HCT116 (cell line): ENCODE measurements at regions not wholly inside any gene's neighbourhood (a gene's known extent, or its start where the extent isn't known, plus 50 kb on each side); places are given as distances from the start of the nearest gene placed in this dataset.

Experiments used
- ATAC-seq: fragments of 200-7000 bp; cut with Tn5 transposase; 2 replicates; pipeline ENCODE4 v1.9.1; 2020; ENCODE audit warnings: mild to moderate bottlenecking, moderate library complexity
- BruUV-seq: library from RNA; stranded (reverse); fragments of 400-500 nt; replicated peaks from 2 replicates; lab custom pipeline; 2021; lab: Mats Ljungman, UMichigan
- CTCF ChIA-PET: fragments of 300-600 bp; sonication (Branson Sonifier 250); formaldehyde crosslinking; loops from one replicate; lab custom pipeline; 2021; ENCODE audit warnings: antibody characterized with exemption; lab: Charles Lee
- POLR2A ChIA-PET: fragments of 300-600, 350-600 bp; sonication (Branson Sonifier 250); formaldehyde crosslinking; loops from one replicate; lab custom pipeline; 2021; ENCODE audit warnings: antibody characterized with exemption; lab: Charles Lee
- RAD21 ChIA-PET, 2 experiments: fragments of 300-600 bp; sonication (Branson Sonifier 250); formaldehyde crosslinking; loops; one replicate each; lab custom pipeline; 2023; ENCODE audit warnings: low total read pairs in 2 of 2; ENCODE audit not compliant: uncharacterized antibody in 2 of 2, unreplicated experiment in 2 of 2, low non-redundant PET in 1 of 2; lab: Charles Lee
- DNase-seq: peaks from one replicate; pipeline ENCODE4 v3.0.0-alpha.2; 2010; ENCODE audit warnings: low read depth, low spot score
- H2AFZ ChIP-seq: fragments of 200-600 bp; shearing (Covaris generic), sonication (generic); 2 replicates; pipeline ENCODE4 v1.6.1; 2017; ENCODE audit warnings: low read depth, mixed run types, mixed read lengths, antibody characterized with exemption, low read length; ENCODE audit not compliant: poor library complexity, severe bottlenecking
- H3K27ac ChIP-seq: 2 replicates; pipeline ENCODE4 v1.5.1; 2012; ENCODE audit warnings: low read depth, low read length
- H3K27me3 ChIP-seq: fragments of 200-600 bp; sonication (generic); 2 replicates; pipeline ENCODE4 v1.6.1; 2016; ENCODE audit warnings: mixed run types, low read length, mixed read lengths; ENCODE audit not compliant: insufficient read depth
- H3K36me3 ChIP-seq, 2 experiments: fragments of 200-500 bp in 1 of 2; fragments of 200-600 bp in 1 of 2; sonication (Bioruptor generic) in 1 of 2; sonication (generic) in 1 of 2; 2 replicates each; pipeline versions ENCODE4 v1.5.1 to v1.6.1; 2014 to 2016; ENCODE audit warnings: low read length in 2 of 2, inconsistent platforms in 1 of 2, mixed read lengths in 1 of 2, mixed run types in 1 of 2; ENCODE audit not compliant: insufficient read depth in 2 of 2, control insufficient read depth in 1 of 2
- H3K4me1 ChIP-seq, 2 experiments: fragments of 200-600 bp in 1 of 2; sonication (generic) in 1 of 2; 2 replicates each; pipeline versions ENCODE4 v1.5.1 to v1.6.1; 2012 to 2017; ENCODE audit warnings: low read length in 2 of 2, inconsistent platforms in 1 of 2, mild to moderate bottlenecking in 1 of 2, mixed read lengths in 1 of 2, mixed run types in 1 of 2, moderate library complexity in 1 of 2; ENCODE audit not compliant: insufficient read depth in 2 of 2, control insufficient read depth in 1 of 2
- H3K4me2 ChIP-seq: fragments of 200-600 bp; sonication (generic); 2 replicates; pipeline ENCODE4 v1.6.1; 2017; ENCODE audit warnings: mixed run types, low read length, mixed read lengths
- H3K4me3 ChIP-seq, 2 experiments: fragments of 200-600 bp in 1 of 2; sonication (generic) in 1 of 2; replicated peaks in 1 of 2; 2 replicates each; pipeline ENCODE4 v1.5.1; 2011 to 2016; ENCODE audit warnings: low read length in 2 of 2, control low read depth in 1 of 2, low read depth in 1 of 2, mild to moderate bottlenecking in 1 of 2, mixed read lengths in 1 of 2, mixed run types in 1 of 2
- H3K79me2 ChIP-seq: fragments of 200-600 bp; sonication (generic); 2 replicates; pipeline ENCODE4 v1.6.1; 2017; ENCODE audit warnings: mild to moderate bottlenecking, mixed run types, low read length, moderate library complexity, mixed read lengths; ENCODE audit not compliant: insufficient read depth
- H3K9ac ChIP-seq: fragments of 200-600 bp; sonication (generic); 2 replicates; pipeline ENCODE4 v1.6.1; 2016; ENCODE audit warnings: low read length, mixed read lengths
- H3K9me2 ChIP-seq: fragments of 200-600 bp; sonication (generic), shearing (Covaris generic); 2 replicates; pipeline ENCODE4 v1.6.1; 2017; ENCODE audit warnings: mixed run types, mild to moderate bottlenecking, moderate library complexity; ENCODE audit not compliant: insufficient read depth
- H3K9me3 ChIP-seq, 2 experiments: fragments of 200-500 bp in 1 of 2; fragments of 200-600 bp in 1 of 2; sonication (Bioruptor generic) in 1 of 2; sonication (generic) in 1 of 2; 2 replicates each; pipeline ENCODE4 v1.6.1; 2014 to 2017; ENCODE audit warnings: low read length in 2 of 2, mixed read lengths in 2 of 2, inconsistent platforms in 1 of 2, low read depth in 1 of 2, mild to moderate bottlenecking in 1 of 2, mixed run types in 1 of 2, moderate library complexity in 1 of 2; ENCODE audit not compliant: control insufficient read depth in 1 of 2, insufficient read depth in 1 of 2
- H4K20me1 ChIP-seq: fragments of 200-600 bp; sonication (generic), shearing (Covaris generic); 2 replicates; pipeline ENCODE4 v1.6.1; 2017; ENCODE audit warnings: mixed run types, mild to moderate bottlenecking, moderate library complexity; ENCODE audit not compliant: insufficient read depth
- CBX3 ChIP-seq: IDR thresholded peaks from 2 replicates; pipeline ENCODE4 v1.6.1; 2012; ENCODE audit warnings: low read depth
- EGR1 ChIP-seq: IDR thresholded peaks from 2 replicates; pipeline ENCODE4 v1.6.1; 2012; ENCODE audit warnings: low read depth
- EZH2 ChIP-seq: fragments of 200-600 bp; sonication (generic); IDR thresholded peaks from 2 replicates; pipeline ENCODE4 v1.6.1; 2017; ENCODE audit warnings: antibody characterized with exemption, mixed run types
- EZH2phosphoT487 ChIP-seq: fragments of 200-600 bp; IDR thresholded peaks from 2 replicates; pipeline ENCODE4 v1.6.1; 2018; ENCODE audit warnings: antibody characterized with exemption, borderline replicate concordance
- FOSL1 ChIP-seq: IDR thresholded peaks from 2 replicates; pipeline ENCODE4 v1.6.1; 2012; ENCODE audit warnings: low read depth
- SIN3A ChIP-seq: IDR thresholded peaks from 2 replicates; pipeline ENCODE4 v1.6.1; 2012; ENCODE audit warnings: low read depth
- ZNF274 ChIP-seq: fragments of 200-500 bp; sonication (Bioruptor generic); IDR thresholded peaks from 2 replicates; pipeline ENCODE4 v1.6.1; 2014; ENCODE audit warnings: mild to moderate bottlenecking, low read depth, low read length, inconsistent platforms
- intact Hi-C: fragments of 100-400 bp; cut with micrococcal nuclease; formaldehyde crosslinking; loops from 2 replicates; pipeline ENCODE4 v1.10.0; 2022
- TF ChIP-seq, protein P1 (sequence below): IDR thresholded peaks from 2 replicates; pipeline ENCODE4 v1.6.1; 2012
- TF ChIP-seq, protein P2 (sequence below): IDR thresholded peaks from 2 replicates; pipeline ENCODE4 v1.6.1; 2012; ENCODE audit warnings: low read depth

DNA sequence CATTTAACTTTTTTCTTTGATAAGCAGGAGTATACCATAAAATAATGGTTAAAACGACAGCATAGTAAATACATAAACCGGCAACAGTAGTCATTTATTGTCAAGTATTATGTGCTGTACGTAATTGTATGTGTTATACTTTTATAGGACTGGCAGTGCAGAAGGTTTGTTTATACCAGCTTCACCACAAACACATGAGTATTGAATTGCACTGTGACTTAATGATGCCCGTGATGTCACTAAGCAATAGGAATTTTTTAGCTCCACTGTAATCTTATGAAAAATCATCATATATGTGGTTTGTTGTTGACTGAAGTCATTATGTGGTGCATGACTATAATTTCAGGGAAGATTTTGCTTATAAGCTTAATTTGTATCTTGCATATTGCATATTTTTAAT lies 424.6 kb downstream of the PABPC4L start:
- TF ChIP-seq, protein P1, sequence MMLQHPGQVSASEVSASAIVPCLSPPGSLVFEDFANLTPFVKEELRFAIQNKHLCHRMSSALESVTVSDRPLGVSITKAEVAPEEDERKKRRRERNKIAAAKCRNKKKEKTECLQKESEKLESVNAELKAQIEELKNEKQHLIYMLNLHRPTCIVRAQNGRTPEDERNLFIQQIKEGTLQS, result no peak
- H3K4me3 ChIP-seq, result no peak overlapping the region
- H3K4me1 ChIP-seq, result no peaks in the 10 kb centered on the region
- no peaks in the 10 kb centered on the region for H3K27me3 ChIP-seq
- H4K20me1 ChIP-seq, result no peaks in the 10 kb centered on the region
- ChIA-PET CTCF (no interaction called here), POLR2A (no interaction called here), RAD21 (no interaction called here)
- H3K9me2 ChIP-seq, result no peaks in the 10 kb centered on the region
- H3K36me3 ChIP-seq, result no peaks in the 10 kb centered on the region
- H3K9me3 ChIP-seq, result no peaks in the 10 kb centered on the region
- ATAC-seq, result no peak
- no peaks in the 10 kb centered on the region for H3K79me2 ChIP-seq
- BruUV-seq, result no TSS peak
- DNase-seq, result no peak
- H3K27ac ChIP-seq, result no peak overlapping the region
- no peak overlapping the region for H3K9ac ChIP-seq
- intact Hi-C loops, result no loop called here
- no peak overlapping the region for H2AFZ ChIP-seq
- H3K4me2 ChIP-seq, result no peak overlapping the region

- Histone ChIP-seq H3K27ac (no peak overlapping the region), H3K9ac (no peak overlapping the region), H3K9me2 (no peaks in the 10 kb centered on the region), H3K4me2 (no peak overlapping the region), H3K79me2 (no peaks in the 10 kb centered on the region), H3K27me3 (no peaks in the 10 kb centered on the region), H4K20me1 (no peaks in the 10 kb centered on the region), H3K4me1 (no peaks in the 10 kb centered on the region), H3K9me3 (no peaks in the 10 kb centered on the region), H2AFZ (no peak overlapping the region), H3K4me3 (no peak overlapping the region), H3K36me3 (no peaks in the 10 kb centered on the region)
- ChIA-PET POLR2A (no interaction called here), CTCF (no interaction called here), RAD21 (no interaction called here)
- intact Hi-C loops, result no loop called here
- TF ChIP-seq, protein P1, result no peak
- TF ChIP-seq EZH2 (no peak), EGR1 (no peak), EZH2phosphoT487 (no peak), CBX3 (no peak), SIN3A (no peak), ZNF274 (no peak), FOSL1 (no peak)
- TF ChIP-seq, protein P2, sequence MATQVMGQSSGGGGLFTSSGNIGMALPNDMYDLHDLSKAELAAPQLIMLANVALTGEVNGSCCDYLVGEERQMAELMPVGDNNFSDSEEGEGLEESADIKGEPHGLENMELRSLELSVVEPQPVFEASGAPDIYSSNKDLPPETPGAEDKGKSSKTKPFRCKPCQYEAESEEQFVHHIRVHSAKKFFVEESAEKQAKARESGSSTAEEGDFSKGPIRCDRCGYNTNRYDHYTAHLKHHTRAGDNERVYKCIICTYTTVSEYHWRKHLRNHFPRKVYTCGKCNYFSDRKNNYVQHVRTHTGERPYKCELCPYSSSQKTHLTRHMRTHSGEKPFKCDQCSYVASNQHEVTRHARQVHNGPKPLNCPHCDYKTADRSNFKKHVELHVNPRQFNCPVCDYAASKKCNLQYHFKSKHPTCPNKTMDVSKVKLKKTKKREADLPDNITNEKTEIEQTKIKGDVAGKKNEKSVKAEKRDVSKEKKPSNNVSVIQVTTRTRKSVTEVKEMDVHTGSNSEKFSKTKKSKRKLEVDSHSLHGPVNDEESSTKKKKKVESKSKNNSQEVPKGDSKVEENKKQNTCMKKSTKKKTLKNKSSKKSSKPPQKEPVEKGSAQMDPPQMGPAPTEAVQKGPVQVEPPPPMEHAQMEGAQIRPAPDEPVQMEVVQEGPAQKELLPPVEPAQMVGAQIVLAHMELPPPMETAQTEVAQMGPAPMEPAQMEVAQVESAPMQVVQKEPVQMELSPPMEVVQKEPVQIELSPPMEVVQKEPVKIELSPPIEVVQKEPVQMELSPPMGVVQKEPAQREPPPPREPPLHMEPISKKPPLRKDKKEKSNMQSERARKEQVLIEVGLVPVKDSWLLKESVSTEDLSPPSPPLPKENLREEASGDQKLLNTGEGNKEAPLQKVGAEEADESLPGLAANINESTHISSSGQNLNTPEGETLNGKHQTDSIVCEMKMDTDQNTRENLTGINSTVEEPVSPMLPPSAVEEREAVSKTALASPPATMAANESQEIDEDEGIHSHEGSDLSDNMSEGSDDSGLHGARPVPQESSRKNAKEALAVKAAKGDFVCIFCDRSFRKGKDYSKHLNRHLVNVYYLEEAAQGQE, result no peak
- ATAC-seq (no peak), DNase-seq (no peak)
- no TSS peak for BruUV-seq
These were observed 425.1 kb downstream of the PABPC4L start for GRCh38 chr4:133776503-133776902.
